ENCODE measurements at regions not wholly inside any gene's neighbourhood (a gene's known extent, or its start where the extent isn't known, plus 50 kb on each side); places are given as distances from the start of the nearest gene placed in this dataset.

DNA sequence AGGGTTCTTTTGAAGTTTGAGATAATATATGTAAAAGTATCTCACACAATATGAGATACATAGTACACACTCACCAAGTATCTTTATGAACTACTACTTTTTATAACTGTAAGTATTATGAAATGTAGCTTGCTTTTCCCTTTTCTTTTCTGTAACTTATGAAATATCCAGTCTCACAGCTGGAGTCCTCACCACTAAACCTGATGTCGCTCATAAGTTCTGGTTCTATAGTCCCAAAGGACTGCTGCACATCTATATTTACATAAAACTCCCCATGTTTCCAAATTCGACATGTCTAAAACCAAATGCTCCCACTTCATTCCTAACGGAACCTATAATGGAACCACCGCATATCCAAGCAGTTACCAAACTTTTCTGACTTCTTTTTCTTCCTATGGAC is 186.5 kb upstream of the SLC7A11 start:
- no peak for DNase-seq

DNA sequence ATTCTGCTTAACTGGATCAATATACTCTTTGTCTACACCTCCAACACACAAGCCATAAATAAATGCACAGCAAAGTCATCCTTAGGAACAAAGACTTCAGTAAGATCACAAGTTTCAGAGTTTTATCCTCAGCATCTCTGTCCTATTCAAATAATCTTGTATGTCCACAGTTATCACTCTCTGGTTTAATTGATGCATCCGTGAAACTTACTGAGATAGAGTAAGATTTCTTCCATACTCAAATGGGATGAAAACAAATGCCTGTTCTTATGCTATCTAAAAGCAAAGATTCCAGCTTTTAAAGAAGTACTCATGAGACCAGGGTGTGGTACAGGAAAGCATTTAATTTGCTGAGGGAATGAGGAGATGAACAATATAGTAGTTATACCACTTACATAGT is 184.6 kb upstream of the SLC7A11 start:
- no peak for DNase-seq

DNA sequence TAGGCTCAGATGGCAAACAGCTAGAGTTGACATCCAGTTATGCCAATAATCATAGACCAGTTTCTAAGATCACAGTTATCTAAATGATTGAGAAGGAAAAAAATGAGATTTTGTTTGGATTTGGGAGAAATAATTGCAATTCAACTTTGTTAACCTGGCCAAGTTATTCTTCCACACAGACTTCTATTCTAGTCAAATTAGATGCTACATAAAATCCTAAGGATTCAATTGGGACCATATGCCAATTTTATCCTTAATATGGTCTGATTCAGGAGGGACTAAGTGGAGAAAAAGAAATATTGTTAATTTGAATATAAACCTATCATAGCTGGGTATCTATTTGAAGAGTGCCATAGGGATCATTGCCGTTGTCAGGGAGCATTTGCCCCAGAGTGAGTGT is 178.3 kb upstream of the SLC7A11 start:
- DNase-seq, result no peak

- no peak for DNase-seq
Observed at GRCh38 chr4:138414202-138414601, 172.1 kb upstream of the SLC7A11 start.

- DNase-seq, result no peak
Observed at GRCh38 chr4:138413273-138413672, 171.1 kb upstream of the SLC7A11 start.

DNA sequence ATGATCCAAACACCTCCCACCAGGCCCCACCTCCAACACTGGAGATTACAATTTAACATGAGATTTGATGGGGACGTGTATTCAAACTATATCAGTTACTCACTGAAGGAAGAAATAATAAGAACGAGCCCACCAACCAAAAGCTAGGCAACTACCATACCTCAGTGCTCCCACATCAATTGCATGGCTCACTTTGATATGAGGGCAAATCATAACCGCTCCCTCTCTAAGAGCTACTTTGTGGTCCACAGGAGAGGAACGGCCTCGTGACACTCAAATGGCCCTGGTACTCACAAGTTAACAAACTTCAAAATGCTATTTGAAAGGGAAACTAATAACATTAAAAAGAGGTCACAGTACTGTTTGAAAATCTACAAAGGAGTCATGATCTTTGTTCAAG is 170.7 kb upstream of the SLC7A11 start:
- no peak for DNase-seq

- DNase-seq, result no peak
Observed at GRCh38 chr4:138410266-138410665, 168.1 kb upstream of the SLC7A11 start.

DNA sequence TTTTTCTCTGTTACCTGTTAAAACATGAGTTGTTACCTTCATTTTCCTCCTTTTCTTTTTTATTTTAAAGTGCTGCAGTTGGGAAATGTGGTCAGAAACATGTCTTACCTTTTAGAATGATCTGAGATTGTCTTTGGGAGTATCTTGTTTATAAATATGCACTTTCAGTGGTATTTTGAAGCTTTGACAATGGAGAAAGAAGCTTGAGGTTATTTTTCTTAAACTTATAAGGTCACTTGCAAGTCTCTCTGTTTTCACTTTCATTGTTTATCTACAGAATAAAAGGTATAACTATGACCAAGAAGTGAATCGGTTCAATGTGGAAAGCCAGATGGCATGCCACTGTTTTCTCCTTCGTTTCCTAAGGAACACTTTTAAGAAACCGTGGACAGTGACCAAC is 167.5 kb upstream of the SLC7A11 start:
- no peak for DNase-seq

GRCh38 chr4:138408758-138409157 is 166.6 kb upstream of the SLC7A11 start:
- DNase-seq, result no peak

DNA sequence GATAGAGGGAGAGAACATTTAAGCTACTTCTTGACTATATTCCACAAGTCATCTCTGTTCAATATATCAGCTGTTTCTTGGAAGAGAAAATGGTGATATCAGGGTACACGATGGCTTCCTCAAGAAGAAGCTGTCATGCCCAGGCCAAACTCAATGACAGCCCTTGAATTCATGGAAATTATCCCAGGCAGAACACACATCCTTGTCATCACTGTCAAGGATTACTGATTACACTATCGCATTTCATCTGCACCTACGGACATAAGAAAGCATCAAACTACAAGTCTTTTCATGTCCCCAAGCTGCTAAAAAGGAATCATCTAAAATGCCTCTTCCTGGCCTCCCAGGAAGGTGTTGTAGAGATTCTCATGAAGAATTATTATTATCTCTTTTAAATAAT is 165.2 kb upstream of the SLC7A11 start:
- DNase-seq, result no peak

- DNase-seq, result no peak
Observed at GRCh38 chr4:138406876-138407275, 164.7 kb upstream of the SLC7A11 start.

DNA sequence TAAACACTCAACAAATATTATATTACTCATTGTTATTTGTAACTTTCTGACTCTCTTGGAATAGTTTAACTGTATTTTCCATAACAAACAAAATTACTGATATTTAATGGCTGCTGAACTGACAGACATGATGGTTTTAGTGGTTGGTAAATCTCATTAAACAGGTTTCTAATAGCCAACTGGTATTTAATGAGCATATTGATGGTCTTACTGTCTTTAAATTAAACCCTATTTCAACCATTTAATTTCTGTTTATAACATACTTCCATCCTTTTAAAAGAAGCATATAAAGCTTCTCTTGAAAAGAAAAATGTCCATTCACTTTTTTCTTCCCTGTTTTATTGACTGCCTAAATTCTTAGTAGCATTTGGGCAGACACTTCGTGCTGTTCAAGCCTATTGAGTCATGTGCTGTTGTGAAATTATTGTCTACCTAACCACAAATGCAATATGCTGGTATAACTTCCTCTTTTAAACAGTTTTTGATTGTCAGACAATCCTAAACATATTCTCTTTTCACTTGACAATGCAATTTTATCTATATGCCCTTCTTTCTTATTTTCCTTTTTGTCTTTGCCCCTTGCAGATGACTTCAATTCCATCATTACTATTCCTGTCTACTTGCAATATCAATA is 163.9 kb upstream of the SLC7A11 start:
- peak; percentile 25 for DNase-seq

- no peak for DNase-seq
Observed at GRCh38 chr4:138405466-138405891, 163.3 kb upstream of the SLC7A11 start.

DNA sequence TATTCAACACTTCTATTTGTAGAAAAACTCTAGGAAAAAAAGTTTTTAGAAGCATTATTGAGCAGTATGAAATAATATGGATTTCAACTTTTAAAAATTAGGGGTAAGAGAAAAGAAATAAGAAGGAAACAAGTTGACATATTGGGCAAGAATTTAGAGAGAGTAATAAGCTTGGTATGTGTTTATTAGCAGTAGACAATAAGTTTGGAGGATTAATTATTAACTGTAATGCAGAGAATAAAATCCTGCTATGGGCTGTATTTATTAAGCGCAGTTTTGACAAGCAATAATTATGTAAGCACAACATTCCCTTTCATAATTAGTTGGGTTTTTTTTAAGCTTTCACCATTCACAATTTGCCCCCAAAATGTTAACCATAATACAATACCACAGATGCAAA is 162.7 kb upstream of the SLC7A11 start:
- no peak for DNase-seq

DNA sequence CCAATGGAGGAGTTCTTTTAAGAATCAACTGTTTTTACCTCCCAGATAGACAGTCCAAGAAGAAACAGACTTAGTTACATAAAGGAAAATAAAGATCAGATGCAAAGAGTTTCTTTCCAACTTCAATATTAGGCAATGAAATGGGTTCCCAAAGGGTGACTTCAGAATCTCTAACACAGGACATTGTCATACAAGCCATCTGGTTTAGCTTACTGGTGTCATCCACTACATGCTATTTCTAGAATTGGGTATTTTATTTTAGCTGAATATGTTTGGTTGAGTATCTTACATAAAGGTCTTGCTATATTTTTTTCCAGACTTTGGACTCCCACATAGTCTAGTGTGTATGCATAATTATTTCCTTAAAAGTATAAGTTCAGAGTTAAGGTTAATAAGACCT is 162.1 kb upstream of the SLC7A11 start:
- no peak for DNase-seq

DNA sequence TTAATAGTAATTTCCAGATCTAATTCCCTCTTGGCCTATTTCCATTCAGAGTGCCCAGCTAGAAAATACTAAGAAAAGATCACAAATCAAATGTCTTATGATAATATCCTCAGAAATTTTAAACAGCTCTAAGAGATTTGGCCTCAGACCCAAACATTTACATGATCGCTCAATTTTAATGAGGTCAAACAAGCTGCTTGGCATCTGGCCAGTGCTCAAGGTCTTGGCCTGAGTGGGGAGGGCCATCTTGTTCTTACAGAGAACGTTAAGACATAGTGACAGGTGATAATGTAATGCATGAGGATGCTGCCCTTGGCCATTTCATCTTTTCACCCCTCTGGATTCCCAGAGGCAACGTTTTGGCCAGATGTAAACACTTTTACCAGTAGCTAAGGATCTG is 159.2 kb upstream of the SLC7A11 start:
- no peak for DNase-seq

- DNase-seq, result no peak
Observed at GRCh38 chr4:138400543-138400942, 158.4 kb upstream of the SLC7A11 start.

DNA sequence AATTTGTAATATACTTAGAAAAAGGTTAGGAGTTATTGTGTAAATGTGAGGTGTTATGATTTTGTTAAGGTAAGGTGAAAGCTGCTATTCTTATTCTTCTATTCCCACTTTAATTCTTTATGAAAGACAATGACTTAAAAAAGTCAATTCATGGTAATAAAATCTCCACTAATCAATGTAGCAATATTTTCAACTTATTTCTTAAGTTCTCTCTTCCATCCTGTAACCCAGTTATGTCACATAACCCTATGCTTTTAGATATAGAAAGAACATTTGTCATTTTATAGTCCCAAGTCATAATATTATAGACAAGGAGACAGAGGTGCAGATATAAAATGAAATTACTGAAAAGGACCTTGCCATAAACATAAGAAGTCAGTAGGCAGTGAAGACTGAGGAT is 157.9 kb upstream of the SLC7A11 start:
- no peak for DNase-seq

DNA sequence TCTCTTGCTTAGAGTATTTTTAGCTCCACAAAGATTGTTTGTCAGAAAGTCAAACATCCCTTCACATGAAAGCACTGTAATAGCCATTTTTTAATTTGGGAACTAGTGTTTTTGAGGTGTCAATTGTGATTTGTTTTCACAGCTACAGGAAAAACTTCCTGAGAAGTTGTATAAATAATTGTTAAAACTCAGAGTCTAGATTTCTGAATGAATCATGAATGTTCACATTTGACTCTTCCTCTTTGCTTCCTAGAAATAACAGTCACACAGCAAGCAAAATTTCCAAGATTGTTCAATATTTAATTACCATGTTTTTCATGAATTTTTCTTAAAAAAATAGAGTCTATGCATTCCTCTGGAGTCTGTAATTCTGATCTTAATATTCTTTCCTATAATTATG is 156.9 kb upstream of the SLC7A11 start:
- DNase-seq, result no peak

DNA sequence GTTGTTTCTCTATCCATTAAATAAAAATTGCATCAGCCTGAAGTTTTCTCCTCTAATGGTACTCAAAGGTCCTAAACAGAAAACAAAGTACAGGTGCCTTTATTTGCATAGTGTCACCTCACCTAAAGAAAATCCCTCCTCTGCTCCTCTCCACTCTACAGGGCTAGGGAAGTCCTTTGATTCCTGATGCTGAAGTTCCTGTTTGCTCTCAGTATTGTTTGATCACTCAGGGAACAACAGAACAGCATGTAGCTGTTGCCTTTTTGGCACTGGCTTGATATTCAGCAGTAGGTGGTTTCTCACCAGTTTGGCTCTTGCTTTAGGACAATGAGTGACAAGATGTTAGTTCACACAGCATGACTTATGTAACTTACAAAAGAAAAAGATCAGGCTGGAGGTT is 156.2 kb upstream of the SLC7A11 start:
- DNase-seq, result no peak

DNA sequence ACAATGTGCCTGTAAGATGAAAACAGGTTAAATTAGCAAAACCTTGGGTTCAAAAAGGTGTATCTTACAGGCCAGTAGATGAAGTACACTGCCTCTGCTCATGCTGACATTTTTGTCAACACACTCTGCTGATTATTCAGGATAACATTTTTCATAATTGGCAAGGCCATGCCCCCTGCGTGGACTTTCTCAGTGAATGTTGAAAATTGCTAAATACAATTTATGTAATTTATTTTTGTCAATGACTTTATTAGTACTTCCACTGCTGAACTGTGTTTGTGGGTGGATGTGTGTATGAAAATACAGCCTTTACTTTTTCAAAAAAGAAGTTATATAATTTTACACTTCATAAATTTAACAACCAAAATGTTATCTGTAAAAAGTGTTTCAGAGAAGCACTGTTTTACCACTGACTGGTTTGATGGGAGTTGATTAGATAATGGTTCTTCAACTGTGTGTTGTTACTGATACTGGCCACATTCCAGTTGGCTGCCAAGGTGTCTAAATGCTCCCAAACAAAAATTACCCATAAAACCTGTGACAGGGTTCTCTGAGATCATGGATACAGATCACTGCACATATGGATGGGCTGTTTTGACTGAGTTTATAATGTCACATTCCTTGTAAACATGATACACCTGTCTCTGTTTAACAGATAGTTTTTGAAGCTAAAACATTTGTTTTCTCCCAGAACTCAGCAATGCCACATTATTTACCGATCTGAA is 151.9 kb upstream of the SLC7A11 start:
- no peak for DNase-seq

DNA sequence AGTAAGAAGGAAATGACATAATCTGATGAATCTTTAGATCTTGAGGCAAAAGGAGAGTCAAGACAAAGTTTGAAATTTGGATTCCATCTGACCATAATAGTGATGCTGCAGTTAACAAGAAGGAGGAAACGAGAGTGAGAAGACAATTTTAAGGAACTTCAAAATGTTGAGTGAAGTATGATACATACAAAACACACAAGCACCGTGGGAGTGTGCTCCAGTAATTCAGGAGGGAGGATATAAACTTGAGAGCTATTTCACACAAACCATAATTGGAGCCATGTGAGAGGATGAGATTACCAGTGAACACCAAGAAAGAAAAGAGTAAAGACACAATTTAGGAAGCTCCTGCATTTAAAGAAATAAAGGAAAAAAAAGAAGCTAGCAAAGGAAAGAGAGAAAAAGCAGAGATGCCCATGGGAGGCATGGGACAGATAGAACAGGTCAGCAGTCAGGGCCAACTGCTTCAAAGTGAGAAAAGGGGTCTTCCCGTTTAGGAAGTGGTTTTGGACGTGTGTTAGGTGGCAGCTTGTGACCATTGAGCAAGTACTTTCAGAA is 150.7 kb upstream of the SLC7A11 start:
- DNase-seq, result no peak

DNA sequence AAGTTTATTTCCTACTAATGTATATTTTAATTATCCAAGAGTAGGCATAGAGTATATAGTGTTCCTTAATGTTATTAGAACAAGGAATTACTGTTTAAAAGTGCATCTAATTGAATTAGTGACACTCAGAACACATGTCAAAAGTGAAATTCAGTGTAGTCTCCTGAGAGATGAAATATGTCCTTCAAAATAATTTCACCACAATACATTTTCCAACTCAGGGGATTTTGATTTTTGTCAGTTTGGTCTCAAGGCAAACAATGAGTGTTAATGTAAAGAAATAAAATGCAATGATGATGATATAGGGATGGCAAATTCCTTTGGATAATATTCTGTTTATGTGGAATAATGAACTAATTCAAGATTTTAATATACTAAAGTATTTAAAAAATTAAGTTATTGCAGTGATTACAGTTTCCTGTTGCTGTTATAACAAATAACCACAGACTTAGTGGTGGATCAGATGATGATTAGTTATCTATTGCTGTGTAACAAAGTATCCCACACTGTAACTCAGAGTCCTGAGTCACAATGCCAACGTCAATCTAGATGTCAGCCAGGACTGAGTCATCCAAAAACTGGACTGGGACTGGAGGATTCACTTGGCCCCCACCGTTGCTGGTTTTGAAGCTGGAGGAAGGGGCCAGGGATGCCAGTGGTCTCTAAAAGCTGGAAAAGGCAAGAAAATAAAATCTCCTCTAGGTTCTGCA is 148.0 kb upstream of the SLC7A11 start:
- peak; percentile 65 for DNase-seq

- DNase-seq, result no peak
Observed at GRCh38 chr4:138374947-138375346, 132.8 kb upstream of the SLC7A11 start.
